IMR-90 (cell line): ENCODE measurements at regions not wholly inside any gene's neighbourhood (a gene's known extent, or its start where the extent isn't known, plus 50 kb on each side); places are given as distances from the start of the nearest gene placed in this dataset.

Source experiments
- ATAC-seq: fragments of 200-7000 bp; cut with Tn5 transposase; 2 replicates; pipeline ENCODE4 v1.9.1; 2020; ENCODE audit warnings: low read depth, mild to moderate bottlenecking, moderate library complexity
- BruUV-seq: library from RNA; stranded (reverse); fragments of 400-500 nt; replicated peaks from 2 replicates; lab custom pipeline; 2021; lab: Mats Ljungman, UMichigan
- CTCF ChIA-PET: fragments of 300-600 bp; formaldehyde crosslinking; extraction: SDS; loops from one replicate; lab custom pipeline; 2021; ENCODE audit warnings: antibody characterized with exemption; lab: Yijun Ruan, JAX
- POLR2A ChIA-PET: fragments of 300-600 bp; sonication (Branson Sonifier 250); formaldehyde crosslinking; loops from one replicate; lab custom pipeline; 2022; ENCODE audit warnings: antibody characterized with exemption; ENCODE audit not compliant: unreplicated experiment; lab: Charles Lee
- DNase-seq: peaks from one replicate; pipeline ENCODE4 v3.0.0; 2013
- H2AFZ ChIP-seq: replicated peaks from 2 replicates; pipeline ENCODE3; 2013; ENCODE audit warnings: low read length, mild to moderate bottlenecking; ENCODE audit not compliant: poor library complexity
- H2AK5ac ChIP-seq: 2 replicates; pipeline ENCODE4 v1.6.1; 2013; ENCODE audit warnings: low read depth, low read length, inconsistent platforms
- H2AK9ac ChIP-seq: replicated peaks from 2 replicates; pipeline ENCODE3; 2013; ENCODE audit warnings: mild to moderate bottlenecking, low read depth, low read length, moderate library complexity; ENCODE audit not compliant: poor library complexity
- H2BK120ac ChIP-seq: 2 replicates; pipeline ENCODE4 v1.6.1; 2013; ENCODE audit warnings: low read depth, low read length, inconsistent platforms
- H2BK15ac ChIP-seq: 3 replicates; pipeline ENCODE4 v1.6.1; 2013; ENCODE audit warnings: low read depth, low read length, inconsistent platforms
- H2BK20ac ChIP-seq: 2 replicates; pipeline ENCODE4 v1.6.1; 2013; ENCODE audit warnings: low read depth, mild to moderate bottlenecking, inconsistent platforms, low read length, moderate library complexity
- H2BK5ac ChIP-seq: 2 replicates; pipeline ENCODE4 v1.6.1; 2013; ENCODE audit warnings: mild to moderate bottlenecking, low read depth, low read length, inconsistent platforms; ENCODE audit not compliant: poor library complexity, severe bottlenecking
- H3K14ac ChIP-seq: replicated peaks from 2 replicates; pipeline ENCODE4 v1.6.1; 2013; ENCODE audit warnings: low read depth, low read length, inconsistent platforms
- H3K18ac ChIP-seq: 2 replicates; pipeline ENCODE4 v1.6.1; 2013; ENCODE audit warnings: low read depth, low read length, control low read depth
- H3K23ac ChIP-seq: 2 replicates; pipeline ENCODE4 v1.6.1; 2013; ENCODE audit warnings: low read depth, low read length, inconsistent platforms
- H3K27ac ChIP-seq: 2 replicates; pipeline ENCODE4 v1.5.1; 2013; ENCODE audit warnings: mild to moderate bottlenecking, control low read depth, low read length; ENCODE audit not compliant: insufficient read depth
- H3K27me3 ChIP-seq: 2 replicates; pipeline ENCODE4 v1.6.1; 2013; ENCODE audit warnings: low read length; ENCODE audit not compliant: control insufficient read depth, insufficient read depth
- H3K36me3 ChIP-seq: 2 replicates; pipeline ENCODE4 v1.6.1; 2013; ENCODE audit warnings: low read length, mixed read lengths; ENCODE audit not compliant: control insufficient read depth, insufficient read depth
- H3K4ac ChIP-seq: 2 replicates; pipeline ENCODE4 v1.6.1; 2013; ENCODE audit warnings: low read depth, low read length, inconsistent platforms
- H3K4me1 ChIP-seq: 2 replicates; pipeline ENCODE4 v1.6.1; 2013; ENCODE audit warnings: low read length, mixed read lengths; ENCODE audit not compliant: control insufficient read depth, insufficient read depth
- H3K4me2 ChIP-seq: 2 replicates; pipeline ENCODE4 v1.6.1; 2013; ENCODE audit warnings: low read depth, mild to moderate bottlenecking, control low read depth, low read length, moderate library complexity
- H3K4me3 ChIP-seq: 2 replicates; pipeline ENCODE4 v1.5.1; 2013; ENCODE audit warnings: low read depth, mild to moderate bottlenecking, control low read depth, low read length, moderate library complexity; ENCODE audit not compliant: insufficient read depth
- H3K56ac ChIP-seq: 2 replicates; pipeline ENCODE4 v1.6.1; 2013; ENCODE audit warnings: low read length, inconsistent platforms; ENCODE audit not compliant: insufficient read depth; ENCODE audit errors: extremely low read depth
- H3K79me1 ChIP-seq, 2 experiments: 2 replicates each; pipeline ENCODE4 v1.6.1; 2013; ENCODE audit warnings: low read length in 2 of 2, inconsistent platforms in 1 of 2, low read depth in 1 of 2
- H3K9ac ChIP-seq: 2 replicates; pipeline ENCODE4 v1.6.1; 2013; ENCODE audit warnings: low read depth, low read length, control low read depth
- H3K9me1 ChIP-seq: 2 replicates; pipeline ENCODE4 v1.6.1; 2013; ENCODE audit warnings: low read length, inconsistent platforms; ENCODE audit not compliant: insufficient read depth
- H3K9me3 ChIP-seq: 2 replicates; pipeline ENCODE4 v1.6.1; 2013; ENCODE audit warnings: low read length; ENCODE audit not compliant: control insufficient read depth, insufficient read depth
- H4K20me1 ChIP-seq: 2 replicates; pipeline ENCODE4 v1.6.1; 2013; ENCODE audit warnings: low read length, inconsistent platforms; ENCODE audit not compliant: insufficient read depth
- H4K5ac ChIP-seq: 2 replicates; pipeline ENCODE4 v1.6.1; 2013; ENCODE audit warnings: mild to moderate bottlenecking, low read depth, low read length, control low read depth
- H4K8ac ChIP-seq, 2 experiments: 2 replicates each; pipeline ENCODE4 v1.6.1; 2013; ENCODE audit warnings: low read depth in 2 of 2, low read length in 2 of 2, control low read depth in 1 of 2, inconsistent platforms in 1 of 2
- H4K91ac ChIP-seq: 2 replicates; pipeline ENCODE4 v1.6.1; 2013; ENCODE audit warnings: low read depth, low read length, inconsistent platforms; ENCODE audit not compliant: insufficient read depth
- BHLHE40 ChIP-seq: fragments of 150-350 bp; IDR thresholded peaks from 2 replicates; pipeline ENCODE4 v1.6.1; 2016; ENCODE audit warnings: mild to moderate bottlenecking, low read depth, low read length
- CHD1 ChIP-seq: IDR thresholded peaks from 2 replicates; pipeline ENCODE4 v1.6.1; 2012; ENCODE audit warnings: low read depth, low read length, improper control_type of control experiment
- MAZ ChIP-seq: IDR thresholded peaks from 2 replicates; pipeline ENCODE4 v1.6.1; 2012; ENCODE audit warnings: low read depth, mild to moderate bottlenecking, low read length, improper control_type of control experiment, moderate library complexity, borderline replicate concordance
- RFX5 ChIP-seq: IDR thresholded peaks from 2 replicates; pipeline ENCODE4 v1.8.0; 2012; ENCODE audit warnings: low read depth, mild to moderate bottlenecking, low read length, moderate library complexity
- WGBS, 2 experiments: methylation state at CpG; one replicate each; pipeline versions ENCODE4 v1.1.5 to v1.1.7; 2013; ENCODE audit warnings: missing lambda C conversion rate in 2 of 2; ENCODE audit not compliant: insufficient read length in 1 of 2; ENCODE audit errors: extremely low coverage in 2 of 2; 5-methylcytosine and 5-hydroxymethylcytosine counted together
- dilution Hi-C: fragments of 300-500 bp; cut with HindIII; formaldehyde crosslinking; loops from one replicate; pipeline ENCODE4 v1.14.3; 2018; ENCODE audit warnings: low sequenced_read_pairs; ENCODE audit not compliant: unreplicated experiment
- in situ Hi-C: fragments of 300-500 bp; cut with MboI; formaldehyde crosslinking; loops from 3 replicates; pipeline ENCODE4 v1.14.3; 2019; ENCODE audit warnings: low sequenced_read_pairs, inconsistent platforms, mixed read lengths
- intact Hi-C: fragments of 100-400 bp; cut with micrococcal nuclease; formaldehyde crosslinking; loops from 2 replicates; pipeline ENCODE4 v1.10.0; 2022

DNA sequence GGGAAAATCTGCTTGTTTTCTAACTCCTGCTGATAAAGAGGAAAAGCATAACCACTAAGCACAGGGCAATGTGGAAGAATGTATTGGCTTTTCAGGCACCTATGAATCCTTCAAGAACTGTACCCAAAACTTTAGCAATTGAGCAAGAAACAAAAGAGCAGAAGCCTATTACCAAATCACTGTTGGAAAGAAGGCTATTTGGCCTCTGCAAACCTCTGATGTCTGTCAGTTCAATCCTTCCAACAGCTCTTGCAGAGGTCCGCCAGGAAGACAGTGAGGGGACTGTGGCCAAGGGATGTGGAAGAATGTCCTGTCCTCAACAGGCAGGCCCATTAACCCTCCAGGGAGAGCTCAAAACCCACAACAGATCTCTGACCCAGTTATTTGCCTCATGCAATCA, 328.6 kb downstream of the ENC1 start:
- Histone ChIP-seq H3K4ac (no peak overlapping the region), H3K36me3 (no peaks in the 10 kb centered on the region), H3K27me3 (no peaks in the 10 kb centered on the region), H3K79me1 (no peaks in the 10 kb centered on the region), H3K9me1 (peaks cover 6% of the 10 kb centered on the region; the same call in 1 of the 2 replicates), H2AK5ac (no peak overlapping the region), H3K4me2 (no peak overlapping the region), H2BK20ac (no peak overlapping the region), H3K27ac (no peak overlapping the region), H3K14ac (no peak overlapping the region), H2AK9ac (no peak overlapping the region), H4K91ac (no peak overlapping the region), H3K9ac (no peak overlapping the region), H3K56ac (no peak overlapping the region), H4K5ac (no peak overlapping the region), H3K23ac (no peak overlapping the region), H3K4me3 (no peak overlapping the region), H2BK15ac (no peak overlapping the region), H2BK5ac (no peak overlapping the region), H4K8ac (no peak overlapping the region), H3K18ac (no peak overlapping the region), H2AFZ (no peak overlapping the region), H4K20me1 (no peaks in the 10 kb centered on the region), H2BK120ac (no peak overlapping the region), H3K4me1 (peaks cover 7% of the 10 kb centered on the region), H3K9me3 (no peaks in the 10 kb centered on the region)
- intact Hi-C loops (no loop called here), in situ Hi-C loops (no loop called here), dilution Hi-C loops (no loop called here)
- DNase-seq = no peak
- no peak for TF ChIP-seq RFX5
- TF ChIP-seq CHD1 = no peak
- TF ChIP-seq BHLHE40 = no peak
- no peak for TF ChIP-seq MAZ
- no peak for ATAC-seq
- BruUV-seq = no TSS peak
- ChIA-PET POLR2A (no interaction called here), CTCF (no interaction called here)
- WGBS, 2 experiments = no CpG with 5 or more reads among the region's 1 CpG
